Skin epidermis (tissue), 12 donors: ENCODE measurements at regions not wholly inside any gene's neighbourhood (a gene's known extent, or its start where the extent isn't known, plus 50 kb on each side); places are given as distances from the start of the nearest gene placed in this dataset.

Experiments used
- H3K27ac ChIP-seq, 21 experiments: fragments of 200-600 bp; sonication (generic) in 11 of 21; one replicate each; pipeline ENCODE4 v1.5.0; 2020; ENCODE audit warnings: mild to moderate bottlenecking in 3 of 21, inconsistent platforms in 2 of 21, moderate library complexity in 2 of 21
- H3K4me3 ChIP-seq, 7 experiments: fragments of 200-600 bp; sonication (generic) in 2 of 7; one replicate each; pipeline ENCODE4 v1.5.0; 2020; ENCODE audit warnings: inconsistent platforms in 2 of 7, mild to moderate bottlenecking in 2 of 7, moderate library complexity in 1 of 7

- H3K27ac ChIP-seq: no peak overlapping the region
- no peak overlapping the region for H3K4me3 ChIP-seq
These were observed 263.5 kb upstream of the NR2F2 start for GRCh38 chr15:96066852-96067495.

GRCh38 chr15:96067677-96068076, 262.8 kb upstream of the NR2F2 start:
- no peak overlapping the region for H3K27ac ChIP-seq
- no peak overlapping the region for H3K4me3 ChIP-seq

- Histone ChIP-seq H3K4me3 (no peak overlapping the region), H3K27ac (no peak overlapping the region)
These were observed 261.6 kb upstream of the NR2F2 start for GRCh38 chr15:96068897-96069296.

GRCh38 chr15:96070636-96071035, 259.9 kb upstream of the NR2F2 start:
- H3K27ac ChIP-seq: no peak overlapping the region
- no peak overlapping the region for H3K4me3 ChIP-seq

- no peak overlapping the region for H3K4me3 ChIP-seq
- H3K27ac ChIP-seq: no peak overlapping the region
These were observed 257.7 kb upstream of the NR2F2 start for GRCh38 chr15:96072821-96073220.

- Histone ChIP-seq H3K27ac (no peak overlapping the region), H3K4me3 (no peak overlapping the region)
These were observed 256.6 kb upstream of the NR2F2 start for GRCh38 chr15:96073908-96074307.

- no peak overlapping the region for H3K4me3 ChIP-seq
- no peak overlapping the region for H3K27ac ChIP-seq
These were observed 254.6 kb upstream of the NR2F2 start for GRCh38 chr15:96075895-96076294.

GRCh38 chr15:96076350-96076749, 254.2 kb upstream of the NR2F2 start:
- no peak overlapping the region for H3K4me3 ChIP-seq
- H3K27ac ChIP-seq: no peak overlapping the region

GRCh38 chr15:96079041-96079440, 251.5 kb upstream of the NR2F2 start:
- H3K4me3 ChIP-seq: no peak overlapping the region
- no peak overlapping the region for H3K27ac ChIP-seq

GRCh38 chr15:96079882-96080281, 250.6 kb upstream of the NR2F2 start:
- H3K4me3 ChIP-seq: no peak overlapping the region
- H3K27ac ChIP-seq: no peak overlapping the region

GRCh38 chr15:96086164-96086563, 244.3 kb upstream of the NR2F2 start:
- Histone ChIP-seq H3K27ac (no peak overlapping the region), H3K4me3 (no peak overlapping the region)

- H3K27ac ChIP-seq: no peak overlapping the region
- H3K4me3 ChIP-seq: no peak overlapping the region
These were observed 243.2 kb upstream of the NR2F2 start for GRCh38 chr15:96087180-96087884.

- Histone ChIP-seq H3K27ac (no peak overlapping the region), H3K4me3 (no peak overlapping the region)
These were observed 241.8 kb upstream of the NR2F2 start for GRCh38 chr15:96088650-96089049.

GRCh38 chr15:96089405-96090058, 241.0 kb upstream of the NR2F2 start:
- Histone ChIP-seq H3K27ac (no peak overlapping the region), H3K4me3 (no peak overlapping the region)

GRCh38 chr15:96092186-96092585, 238.3 kb upstream of the NR2F2 start:
- Histone ChIP-seq H3K4me3 (no peak overlapping the region), H3K27ac (no peak overlapping the region)

- Histone ChIP-seq H3K27ac (no peak overlapping the region), H3K4me3 (no peak overlapping the region)
These were observed 237.4 kb upstream of the NR2F2 start for GRCh38 chr15:96093063-96093462.

GRCh38 chr15:96097661-96098060, 232.8 kb upstream of the NR2F2 start:
- H3K27ac ChIP-seq: no peak overlapping the region
- no peak overlapping the region for H3K4me3 ChIP-seq

GRCh38 chr15:96102631-96103030, 227.9 kb upstream of the NR2F2 start:
- Histone ChIP-seq H3K4me3 (no peak overlapping the region), H3K27ac (no peak overlapping the region)

- H3K4me3 ChIP-seq: no peak overlapping the region
- H3K27ac ChIP-seq: no peak overlapping the region
These were observed 224.3 kb upstream of the NR2F2 start for GRCh38 chr15:96106181-96106580.

- H3K4me3 ChIP-seq: no peak overlapping the region
- no peak overlapping the region for H3K27ac ChIP-seq
These were observed 223.9 kb upstream of the NR2F2 start for GRCh38 chr15:96106628-96107027.

GRCh38 chr15:96107916-96108315, 222.6 kb upstream of the NR2F2 start:
- H3K27ac ChIP-seq: no peak overlapping the region
- H3K4me3 ChIP-seq: no peak overlapping the region
